ENCODE measurements at regions not wholly inside any gene's neighbourhood (a gene's known extent, or its start where the extent isn't known, plus 50 kb on each side); places are given as distances from the start of the nearest gene placed in this dataset.

- no peak for FAIRE-seq
- peaks cover 0 to 5% of the 10 kb centered on the region in 2 experiments; a peak in 2 of 5 replicates for H3K27me3 ChIP-seq (ENCODE audit: control insufficient read depth in 2 of 2, insufficient read depth in 2 of 2, low read length in 2 of 2)
- no peaks in the 10 kb centered on the region for H3K9me1 ChIP-seq (ENCODE audit: control insufficient read depth, insufficient read depth, low read length)
- no peaks in the 10 kb centered on the region for H3K79me2 ChIP-seq (ENCODE audit: control insufficient read depth, insufficient read depth, low read length)
- H3K36me3 ChIP-seq (ENCODE audit: control insufficient read depth, insufficient read depth, low read length) = no peaks in the 10 kb centered on the region
- no peak overlapping the region for H3K9ac ChIP-seq (ENCODE audit: insufficient read depth in 1 of 2, low read depth in 2 of 2, low read length in 2 of 2)
- no peak overlapping the region for H2AFZ ChIP-seq (ENCODE audit: low read depth, low read length)
- ChIA-PET CTCF (ENCODE audit: low intra/inter-chr PET ratio) (no interaction called here), POLR2A (no interaction called here)
- no peak overlapping the region for H3K27ac ChIP-seq (ENCODE audit: extremely low read depth, low read depth, low read length)
- H4K20me1 ChIP-seq (replicated peaks; ENCODE audit: control insufficient read depth, insufficient read depth, low read length) = no peaks in the 10 kb centered on the region
- DNase-seq (ENCODE audit: extremely low read depth in 1 of 4, low spot score in 3 of 4) = no peak
- BruUV-seq (replicated peaks) = no TSS peak
- in situ Hi-C loops (cut with MboI) (loop anchor here (25.0 kb wide), 1 partner anchor 413 kb away; no protein-coding TSS in a partner anchor), intact Hi-C loops (cut with micrococcal nuclease) (no loop called here)
- WGBS (ENCODE audit: insufficient coverage, low coverage, missing lambda C conversion rate) = 2% methylated on average over 14 of the region's 14 CpGs
- H3K4me2 ChIP-seq (ENCODE audit: insufficient read depth, low read length) = no peak overlapping the region
- H3K4me1 ChIP-seq (replicated peaks in 1 of 2; ENCODE audit: control insufficient read depth in 2 of 2, insufficient read depth in 2 of 2, low read length in 2 of 2) = peaks cover 0 to 2% of the 10 kb centered on the region in 2 experiments; a peak in 1 of 5 replicates
- TF ChIP-seq FOSL1 (tag; conservative IDR thresholded peaks at IDR 0.05) = no peak
- no peak for TF ChIP-seq CREBBP (IDR thresholded peaks at IDR 0.05; ENCODE audit: low read depth, low read length)
- no peak for TF ChIP-seq BCL6 (CRISPR knock-in tag; IDR thresholded peaks at IDR 0.05)
- TF ChIP-seq MCM5 (IDR thresholded peaks at IDR 0.05; ENCODE audit: low read depth) = no peak
- no peak for TF ChIP-seq DNMT1 (IDR thresholded peaks at IDR 0.05)
- TF ChIP-seq HLTF (IDR thresholded peaks at IDR 0.05) = no peak
- no peak for TF ChIP-seq CBX8 (IDR thresholded peaks at IDR 0.05; ENCODE audit: borderline replicate concordance, extremely low read depth, low read depth, low read length, poor library complexity, severe bottlenecking)
- TF ChIP-seq E2F3 (CRISPR knock-in tag; IDR thresholded peaks at IDR 0.05) = no peak
- no peak for TF ChIP-seq ZBTB5 (IDR thresholded peaks at IDR 0.05)
- no peak for TF ChIP-seq MYNN (IDR thresholded peaks at IDR 0.05)
- TF ChIP-seq MYNN (CRISPR knock-in tag; IDR thresholded peaks at IDR 0.05) = no peak
- no peaks in the 10 kb centered on the region for H3K9me3 ChIP-seq (replicated peaks; ENCODE audit: control insufficient read depth, insufficient read depth, low read depth, low read length)
- ATAC-seq = no peak
- H3K4me3 ChIP-seq = no peak overlapping the region
These were observed 194.9 kb downstream of the BCR start for GRCh38 chr22:23375031-23375827.

All from K562 (cell line).